ENCODE measurements at regions not wholly inside any gene's neighbourhood (a gene's known extent, or its start where the extent isn't known, plus 50 kb on each side); places are given as distances from the start of the nearest gene placed in this dataset.

- no peak for DNase-seq
Observed at GRCh38 chr12:28884904-28885679, 264.0 kb upstream of the FAR2 start.

DNA sequence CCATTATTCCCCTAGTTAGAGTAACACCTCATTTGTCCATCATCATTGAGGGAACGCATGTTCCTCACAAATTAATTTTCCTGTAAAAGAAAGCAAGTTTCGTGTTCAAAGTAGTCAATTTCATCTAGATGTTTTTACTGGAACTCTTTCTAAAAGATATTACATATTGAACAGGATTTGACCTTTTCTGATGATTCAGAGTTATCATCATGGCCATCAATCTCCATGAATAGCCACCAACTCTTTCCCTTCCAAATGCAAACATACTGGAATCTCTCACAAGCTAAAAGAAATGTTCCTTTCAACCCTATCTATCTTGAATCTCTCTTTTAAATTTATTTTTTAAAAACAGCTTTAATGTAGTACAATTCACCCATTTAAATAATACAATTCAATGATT lies 263.1 kb upstream of the FAR2 start:
- DNase-seq: no peak

DNA sequence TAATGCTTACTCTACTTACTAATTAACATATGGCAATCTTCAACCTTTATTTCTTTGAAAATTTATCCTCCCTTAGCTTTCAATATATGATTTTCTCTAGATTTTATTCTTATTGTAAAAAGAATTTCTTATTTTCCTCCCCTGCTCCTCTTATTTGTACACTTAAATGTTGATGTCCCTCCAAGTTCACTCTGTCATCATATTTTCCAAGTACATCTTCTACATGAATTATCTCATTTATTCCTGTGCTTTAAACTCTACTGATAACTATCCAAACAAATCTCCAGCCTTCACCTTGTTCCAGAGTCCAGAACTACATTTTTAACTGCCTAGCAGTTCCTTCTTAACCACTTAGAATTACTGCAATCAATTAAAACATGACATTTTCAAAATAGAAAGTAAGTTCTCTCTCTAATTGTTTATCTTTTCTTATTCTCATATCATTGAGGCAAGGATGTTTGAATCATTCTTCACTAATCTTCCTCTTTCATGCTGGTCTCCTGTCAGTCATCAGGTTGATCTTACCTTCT lies 261.6 kb upstream of the FAR2 start:
- no peak for DNase-seq

GRCh38 chr12:28890664-28891063 lies 258.4 kb upstream of the FAR2 start:
- no peak for DNase-seq

GRCh38 chr12:28891126-28891525 lies 258.0 kb upstream of the FAR2 start:
- DNase-seq: no peak

DNA sequence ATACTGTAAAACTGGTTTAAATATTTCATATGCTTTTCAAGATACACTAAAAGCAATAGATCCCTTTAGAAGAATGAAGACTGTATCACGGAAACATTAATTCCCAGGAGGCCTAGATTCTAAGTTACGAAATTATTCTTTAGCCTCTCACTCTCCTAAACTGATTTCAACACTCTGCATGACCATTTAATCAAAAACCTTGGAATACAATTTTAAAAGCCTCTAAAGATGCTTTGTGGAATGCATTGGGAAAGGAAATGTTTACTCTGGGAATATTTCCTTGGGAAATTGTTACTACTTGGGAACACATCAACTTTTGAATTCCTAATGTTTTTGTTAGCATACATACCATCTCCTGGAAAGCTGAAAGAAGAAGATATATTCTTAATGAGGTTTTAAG lies 255.7 kb upstream of the FAR2 start:
- no peak for DNase-seq

DNA sequence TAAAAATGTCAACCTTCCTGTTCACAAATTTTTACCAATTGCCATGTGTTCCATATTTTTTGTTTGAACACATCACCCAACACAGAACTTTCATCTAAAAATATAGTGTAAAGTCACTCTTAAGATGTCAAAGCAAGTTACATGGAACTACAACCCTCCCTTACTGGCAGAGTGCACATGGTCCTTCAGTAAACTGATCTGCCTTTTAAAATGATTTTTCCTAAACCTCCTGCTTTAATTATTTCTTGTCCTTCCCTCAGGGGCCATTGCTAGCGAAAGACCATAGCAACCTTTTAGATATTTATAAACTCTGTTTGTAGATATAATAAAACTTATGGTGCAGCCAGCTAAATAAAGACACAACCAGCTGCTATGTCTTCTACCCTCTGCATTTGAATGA lies 255.2 kb upstream of the FAR2 start:
- no peak for DNase-seq

GRCh38 chr12:28896421-28896820 lies 252.7 kb upstream of the FAR2 start:
- DNase-seq: no peak

- DNase-seq: no peak
Observed at GRCh38 chr12:28898038-28898437, 251.0 kb upstream of the FAR2 start.

DNA sequence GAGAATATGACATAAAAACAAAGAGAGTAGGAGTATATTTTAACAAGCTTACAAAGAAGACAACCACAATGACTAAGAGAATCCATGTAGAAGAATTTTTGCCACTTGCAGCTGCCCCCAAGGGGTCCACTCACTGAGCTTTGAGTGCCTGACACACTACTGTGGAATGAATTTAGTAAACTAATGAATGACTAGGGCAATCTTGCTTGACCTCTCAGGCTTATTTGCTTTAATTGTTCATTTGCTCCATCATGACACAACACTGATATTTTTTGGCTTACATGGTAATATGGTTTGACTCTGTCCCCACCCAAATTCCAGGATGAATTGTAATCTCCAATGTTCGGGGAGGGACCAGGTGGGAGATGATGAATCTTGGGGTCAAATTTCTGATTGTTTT lies 249.1 kb upstream of the FAR2 start:
- DNase-seq: no peak

- no peak for DNase-seq
Observed at GRCh38 chr12:28905220-28905955, 243.7 kb upstream of the FAR2 start.

- DNase-seq: no peak
Observed at GRCh38 chr12:28908646-28909045, 240.4 kb upstream of the FAR2 start.

GRCh38 chr12:28909291-28909690 lies 239.8 kb upstream of the FAR2 start:
- DNase-seq: no peak

GRCh38 chr12:28925719-28926376 lies 223.2 kb upstream of the FAR2 start:
- DNase-seq: no peak

- no peak for DNase-seq
Observed at GRCh38 chr12:28930704-28931103, 218.4 kb upstream of the FAR2 start.

DNA sequence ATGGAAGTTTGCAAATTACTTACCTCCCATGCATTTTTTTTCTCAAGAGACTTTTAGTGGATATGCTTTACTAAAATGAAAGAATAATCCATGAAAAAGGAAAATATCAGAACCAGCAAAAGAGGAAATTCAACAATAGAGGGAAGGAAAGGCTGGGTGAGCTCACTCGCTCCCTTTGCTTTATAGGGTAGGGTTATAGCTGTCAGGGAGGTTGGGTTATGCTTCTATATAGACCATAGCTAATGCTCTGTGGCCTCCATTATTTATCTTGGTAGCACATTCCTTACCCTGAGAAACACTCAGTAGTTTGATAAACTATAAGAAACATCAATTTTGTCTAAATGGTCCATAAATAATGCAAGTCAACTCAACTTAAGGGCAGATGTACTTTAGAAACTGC lies 215.9 kb upstream of the FAR2 start:
- no peak for DNase-seq

- no peak for DNase-seq
Observed at GRCh38 chr12:28933864-28934527, 215.1 kb upstream of the FAR2 start.

DNA sequence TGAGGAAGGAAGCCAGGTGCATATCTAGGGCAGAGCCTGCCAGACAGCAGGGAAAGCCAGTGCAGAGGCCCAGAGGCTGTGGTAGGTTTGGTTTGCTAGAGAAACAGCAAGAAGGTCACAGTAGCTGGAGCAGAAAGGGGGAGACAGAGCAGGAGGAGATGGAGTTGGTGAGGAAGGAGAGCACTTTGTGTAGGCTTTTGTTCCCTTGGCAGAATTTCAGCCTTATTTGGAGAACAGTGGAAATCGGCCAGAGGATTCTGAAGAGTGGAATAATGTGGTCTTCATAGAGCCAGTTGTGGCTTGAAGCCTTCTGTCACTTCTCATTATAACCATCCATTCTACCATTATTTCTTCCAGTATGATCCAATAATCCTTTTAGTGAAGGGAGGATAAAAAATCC lies 212.9 kb upstream of the FAR2 start:
- no peak for DNase-seq

GRCh38 chr12:28936711-28937110 lies 212.4 kb upstream of the FAR2 start:
- no peak for DNase-seq

DNA sequence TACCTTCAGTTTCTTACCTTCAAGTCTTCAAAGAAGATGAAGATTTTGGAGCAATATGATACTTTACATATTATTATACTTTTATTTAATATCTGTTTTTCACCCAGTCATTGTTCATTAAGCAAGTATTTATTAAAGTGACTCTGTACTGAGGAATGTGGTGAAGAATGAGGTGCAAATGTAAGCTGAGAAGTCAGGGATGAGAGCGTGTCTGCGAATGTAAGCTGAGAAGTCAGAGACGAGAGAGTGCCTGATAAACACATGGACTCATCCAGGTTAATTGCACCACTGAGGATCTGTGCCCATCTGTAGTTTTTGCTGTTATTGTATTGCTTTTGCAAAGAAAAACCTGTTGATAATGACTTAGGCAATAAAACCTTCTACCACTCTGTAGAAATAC lies 211.9 kb upstream of the FAR2 start:
- no peak for DNase-seq

DNA sequence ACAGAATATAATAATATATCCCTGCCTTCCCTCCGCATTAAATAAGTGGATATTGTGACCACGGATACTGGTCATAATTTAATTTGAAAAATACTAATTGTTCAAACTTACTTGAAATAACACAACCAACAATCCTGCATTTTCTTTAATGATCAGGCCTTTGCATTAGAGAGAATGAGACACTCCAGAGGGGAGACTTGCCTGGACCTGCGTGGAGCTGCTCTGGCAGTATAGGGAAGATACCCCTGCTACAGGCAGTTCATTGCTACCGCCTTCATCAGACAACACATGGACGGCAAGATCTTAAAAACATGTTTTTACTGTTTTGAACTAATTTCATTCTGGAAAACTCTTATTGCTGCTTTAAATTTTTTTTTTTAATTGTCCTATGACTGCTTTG lies 211.0 kb upstream of the FAR2 start:
- DNase-seq: no peak

DNA sequence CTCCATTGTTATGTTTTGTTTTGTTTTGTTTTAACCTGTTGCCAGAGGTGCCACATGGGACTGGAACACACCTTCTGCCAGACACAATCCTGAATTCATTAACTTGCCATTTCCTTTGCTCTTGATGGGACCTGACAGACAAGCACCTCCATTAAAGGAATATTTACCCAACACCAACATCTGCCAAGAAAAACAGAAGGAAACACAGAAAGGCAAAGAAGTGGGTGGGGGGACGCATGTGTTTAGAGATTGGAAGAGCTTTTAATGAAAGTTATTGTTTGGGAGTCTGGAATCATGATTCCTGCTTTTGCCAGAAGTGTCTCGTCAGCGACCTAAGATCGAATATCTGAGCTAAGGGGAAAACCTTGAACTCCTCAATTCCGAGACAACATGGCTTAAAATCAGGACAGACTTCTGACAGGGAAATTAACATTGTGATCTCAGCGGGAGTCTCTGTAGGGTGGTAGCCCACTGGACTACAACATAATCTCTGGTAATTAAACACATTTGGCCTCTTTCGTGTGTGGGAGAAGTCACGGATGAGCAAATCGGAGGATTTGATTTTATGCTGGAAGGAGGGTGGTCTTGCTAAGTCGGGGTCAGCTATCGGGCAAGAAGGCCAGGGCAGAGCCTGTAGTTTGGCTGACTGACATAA lies 210.4 kb upstream of the FAR2 start:
- no peak for DNase-seq

DNA sequence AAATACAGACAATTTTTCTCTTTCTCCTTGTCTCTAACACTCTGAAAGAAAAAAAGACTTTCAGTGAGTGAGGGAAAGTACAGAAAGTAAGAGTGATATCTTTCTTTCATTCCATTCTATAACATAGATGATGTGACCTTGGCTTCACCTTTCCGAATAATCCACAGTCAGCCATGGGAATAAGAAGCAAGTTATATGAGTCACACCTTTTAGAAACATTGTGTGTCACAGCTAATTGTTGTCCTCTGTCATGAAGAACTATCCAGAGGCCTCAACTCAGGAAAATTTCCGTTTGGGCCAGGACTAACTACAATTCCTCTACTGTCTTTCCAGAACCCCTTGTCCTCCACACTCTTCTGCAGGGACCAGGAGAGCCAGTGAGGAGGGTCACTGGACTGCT lies 209.7 kb upstream of the FAR2 start:
- no peak for DNase-seq

Data from suppressor macrophage treated with lipopolysaccharide for 4 hours (primary cell).